HepG2 (cell line): ENCODE measurements at regions not wholly inside any gene's neighbourhood (a gene's known extent, or its start where the extent isn't known, plus 50 kb on each side); places are given as distances from the start of the nearest gene placed in this dataset.

Source experiments
- CEBPG ChIP-seq: IDR thresholded peaks from 2 replicates; pipeline ENCODE4 v1.6.1; 2016
- KLF12 ChIP-seq: sonication (generic); formaldehyde crosslinking; IDR thresholded peaks from 2 replicates; pipeline ENCODE4 v1.4.0; 2020; ENCODE audit warnings: missing genetic modification reagents, borderline replicate concordance

GRCh38 chr6:66662721-66663507, 955.9 kb upstream of the EYS start:
- TF ChIP-seq CEBPG (CRISPR knock-in tag) = no peak
- no peak for TF ChIP-seq KLF12
